HFFc6 (cell line): ENCODE measurements at regions not wholly inside any gene's neighbourhood (a gene's known extent, or its start where the extent isn't known, plus 50 kb on each side); places are given as distances from the start of the nearest gene placed in this dataset.

ENCODE experiments used
- DNase-seq: peaks from one replicate; pipeline ENCODE4 v3.0.0-alpha.2; 2018
- H3K27ac Mint-ChIP-seq: 2 replicates; pipeline ENCODE4 v1.8.0; 2020; ENCODE audit warnings: mild to moderate bottlenecking, mixed read lengths
- H3K27me3 Mint-ChIP-seq: 2 replicates; pipeline ENCODE4 v1.8.0; 2021; ENCODE audit warnings: mild to moderate bottlenecking, moderate library complexity, mixed read lengths; ENCODE audit not compliant: insufficient read depth
- H3K36me3 Mint-ChIP-seq: 2 replicates; pipeline ENCODE4 v1.8.0; 2021; ENCODE audit warnings: low read depth, mixed read lengths
- H3K4me1 Mint-ChIP-seq: 2 replicates; pipeline ENCODE4 v1.8.0; 2020; ENCODE audit warnings: low read depth, mixed read lengths
- H3K4me3 Mint-ChIP-seq: 2 replicates; pipeline ENCODE4 v1.8.0; 2020; ENCODE audit warnings: mild to moderate bottlenecking, moderate library complexity, mixed read lengths
- H3K9me3 Mint-ChIP-seq: 2 replicates; pipeline ENCODE4 v1.8.0; 2020; ENCODE audit warnings: mild to moderate bottlenecking, mixed read lengths
- TF ChIP-seq, protein P1 (sequence below): fragments of 200-600 bp; sonication (generic); IDR thresholded peaks from 2 replicates; pipeline ENCODE4 v1.5.0; 2021; ENCODE audit warnings: antibody characterized with exemption, mild to moderate bottlenecking

DNA sequence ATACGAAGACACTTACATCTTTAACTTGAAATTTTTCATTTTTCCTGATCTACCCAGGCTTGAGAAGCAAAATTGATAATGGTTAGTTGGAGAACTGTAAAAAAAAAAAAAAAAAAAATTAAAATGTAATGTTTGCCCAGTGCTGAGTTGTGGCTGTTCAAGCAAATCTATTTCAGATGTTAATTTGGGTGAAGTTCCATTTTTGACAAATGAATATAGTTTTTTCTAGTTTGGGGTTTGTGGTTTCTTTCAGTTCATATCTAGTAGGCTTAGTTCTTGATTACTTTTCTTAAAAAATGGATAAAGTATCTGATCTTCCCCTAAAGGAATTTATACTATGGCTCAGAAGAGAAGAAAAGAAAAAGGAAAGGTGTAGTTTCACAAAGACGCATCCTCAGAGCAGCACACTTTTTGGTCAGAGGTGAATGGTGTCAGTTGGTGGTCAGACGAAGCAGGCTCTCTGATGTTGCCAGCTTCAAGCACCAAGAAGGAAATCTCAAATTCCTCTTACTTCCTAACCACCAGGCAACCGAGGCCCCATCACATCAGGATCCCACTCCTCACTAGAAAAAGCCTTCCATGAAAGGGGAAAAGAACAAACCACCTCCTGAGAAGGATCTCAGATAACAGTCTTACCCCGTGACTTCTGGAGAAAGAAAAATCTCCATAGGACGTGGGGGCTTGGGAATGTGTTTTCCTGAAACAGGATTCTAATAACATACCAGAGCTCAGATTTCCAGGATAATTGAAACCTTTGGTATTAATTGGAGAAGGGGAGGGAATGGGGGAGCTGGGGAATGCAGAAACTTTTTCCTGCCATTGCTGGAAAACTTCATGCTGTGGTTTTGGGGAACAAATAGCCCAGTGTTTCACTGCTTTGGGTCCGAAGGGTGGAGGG, 396.2 kb downstream of the CD83 start:
- TF ChIP-seq, protein P1, sequence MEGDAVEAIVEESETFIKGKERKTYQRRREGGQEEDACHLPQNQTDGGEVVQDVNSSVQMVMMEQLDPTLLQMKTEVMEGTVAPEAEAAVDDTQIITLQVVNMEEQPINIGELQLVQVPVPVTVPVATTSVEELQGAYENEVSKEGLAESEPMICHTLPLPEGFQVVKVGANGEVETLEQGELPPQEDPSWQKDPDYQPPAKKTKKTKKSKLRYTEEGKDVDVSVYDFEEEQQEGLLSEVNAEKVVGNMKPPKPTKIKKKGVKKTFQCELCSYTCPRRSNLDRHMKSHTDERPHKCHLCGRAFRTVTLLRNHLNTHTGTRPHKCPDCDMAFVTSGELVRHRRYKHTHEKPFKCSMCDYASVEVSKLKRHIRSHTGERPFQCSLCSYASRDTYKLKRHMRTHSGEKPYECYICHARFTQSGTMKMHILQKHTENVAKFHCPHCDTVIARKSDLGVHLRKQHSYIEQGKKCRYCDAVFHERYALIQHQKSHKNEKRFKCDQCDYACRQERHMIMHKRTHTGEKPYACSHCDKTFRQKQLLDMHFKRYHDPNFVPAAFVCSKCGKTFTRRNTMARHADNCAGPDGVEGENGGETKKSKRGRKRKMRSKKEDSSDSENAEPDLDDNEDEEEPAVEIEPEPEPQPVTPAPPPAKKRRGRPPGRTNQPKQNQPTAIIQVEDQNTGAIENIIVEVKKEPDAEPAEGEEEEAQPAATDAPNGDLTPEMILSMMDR: no peak
- H3K9me3 Mint-ChIP-seq: 0 out of 2 replicates have a peak, but pooled peaks cover 3% of the 10 kb centered on the region
- no peaks in the 10 kb centered on the region for H3K4me1 Mint-ChIP-seq
- DNase-seq: no peak
- H3K27me3 Mint-ChIP-seq: peaks cover 9% of the 10 kb centered on the region
- no peak overlapping the region for H3K4me3 Mint-ChIP-seq
- H3K27ac Mint-ChIP-seq: no peak overlapping the region
- H3K36me3 Mint-ChIP-seq: no peaks in the 10 kb centered on the region

DNA sequence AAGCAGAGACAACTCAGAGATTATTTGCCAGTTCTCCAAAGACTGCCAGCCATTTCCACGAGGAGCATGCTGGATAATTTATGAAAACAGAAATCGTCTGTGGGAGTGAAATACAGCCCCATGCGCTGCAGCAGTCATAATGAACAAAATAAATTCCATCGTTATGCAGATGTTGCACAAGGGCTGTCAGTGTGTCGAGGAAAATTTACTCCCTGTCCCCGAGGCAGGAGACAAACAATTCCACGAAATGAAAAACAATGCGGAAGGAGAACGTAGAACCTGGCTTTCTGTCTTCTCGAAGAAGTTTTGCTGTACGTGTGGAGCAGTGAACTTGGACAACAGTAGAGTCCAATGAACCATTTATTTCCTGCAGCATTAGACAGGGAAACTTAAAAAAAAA, 399.4 kb downstream of the CD83 start:
- Mint-ChIP-seq H3K4me1 (no peaks in the 10 kb centered on the region), H3K27ac (no peak overlapping the region), H3K27me3 (peaks cover 10% of the 10 kb centered on the region), H3K9me3 (0 out of 2 replicates have a peak, but pooled peaks cover 3% of the 10 kb centered on the region), H3K4me3 (no peak overlapping the region), H3K36me3 (no peaks in the 10 kb centered on the region; the same call in 1 of the 2 replicates)
- TF ChIP-seq, protein P1: no peak
- no peak for DNase-seq

DNA sequence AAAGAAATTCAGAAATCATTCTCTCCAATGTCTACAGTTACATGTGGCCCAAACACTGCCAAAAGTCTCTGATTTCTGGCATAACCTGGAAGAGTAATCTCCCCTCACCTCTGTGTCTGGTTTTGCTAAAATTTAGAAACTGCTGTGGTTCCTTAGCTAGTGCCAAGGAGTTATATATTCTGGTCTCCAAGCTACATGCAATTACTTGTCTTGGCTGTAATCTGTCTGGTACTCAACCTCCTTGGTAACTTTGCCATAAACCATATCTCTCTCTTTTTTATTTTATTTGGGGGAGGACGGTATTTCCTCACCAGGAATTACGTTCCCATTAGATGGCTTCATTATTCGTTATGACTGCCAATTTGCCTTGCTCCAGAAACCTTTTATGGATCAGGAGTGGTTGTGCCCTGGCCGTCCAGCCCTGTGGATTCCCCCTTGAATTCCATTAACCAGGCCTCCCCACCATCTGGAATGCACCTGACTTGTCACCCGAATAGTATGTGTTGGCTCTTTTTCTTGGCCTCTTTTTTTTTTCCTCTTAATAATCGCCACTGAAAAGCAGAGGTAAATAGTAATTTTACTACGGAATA, 400.0 kb downstream of the CD83 start:
- Mint-ChIP-seq H3K4me3 (no peak overlapping the region), H3K9me3 (no peaks in the 10 kb centered on the region), H3K4me1 (no peaks in the 10 kb centered on the region), H3K36me3 (no peaks in the 10 kb centered on the region; the same call in 1 of the 2 replicates), H3K27ac (no peak overlapping the region), H3K27me3 (peaks cover 10% of the 10 kb centered on the region)
- TF ChIP-seq, protein P1: no peak
- no peak for DNase-seq

DNA sequence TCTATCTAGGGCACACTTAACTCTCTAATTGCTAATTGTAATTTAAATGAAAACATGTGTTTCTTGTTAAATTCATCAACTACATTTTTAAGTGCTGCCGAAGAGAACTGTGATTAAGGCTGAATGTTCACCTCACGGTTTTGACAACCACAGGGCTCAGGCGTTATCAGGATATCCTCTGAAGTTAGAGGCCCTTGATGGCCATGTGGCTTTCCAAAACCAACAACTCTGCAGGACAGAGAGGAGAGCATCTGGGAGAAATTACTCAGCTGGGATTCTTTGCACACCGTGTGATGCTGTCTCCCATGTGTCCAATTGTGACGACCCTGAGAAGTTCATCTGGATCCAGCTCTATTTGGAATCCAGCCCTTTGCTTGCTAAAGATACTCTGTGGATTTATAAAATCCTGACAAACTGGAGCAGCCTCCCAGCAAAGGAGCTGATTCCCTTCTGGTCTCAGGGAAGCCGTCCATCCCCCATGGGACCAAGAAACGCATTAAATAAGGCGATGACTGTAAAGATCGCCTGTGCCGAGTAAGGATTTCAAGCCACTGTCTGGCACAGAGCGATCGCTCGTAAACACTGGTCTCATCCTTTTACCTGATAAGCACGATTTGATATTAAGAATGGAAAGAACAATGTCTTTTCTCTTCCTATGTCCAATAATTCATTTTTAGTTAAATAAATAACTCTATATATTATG, 401.1 kb downstream of the CD83 start:
- Mint-ChIP-seq H3K4me1 (no peaks in the 10 kb centered on the region), H3K27ac (no peak overlapping the region), H3K27me3 (peaks cover 10% of the 10 kb centered on the region), H3K36me3 (no peaks in the 10 kb centered on the region; the same call in 1 of the 2 replicates), H3K9me3 (no peaks in the 10 kb centered on the region), H3K4me3 (no peak overlapping the region)
- TF ChIP-seq, protein P1: no peak
- no peak for DNase-seq

DNA sequence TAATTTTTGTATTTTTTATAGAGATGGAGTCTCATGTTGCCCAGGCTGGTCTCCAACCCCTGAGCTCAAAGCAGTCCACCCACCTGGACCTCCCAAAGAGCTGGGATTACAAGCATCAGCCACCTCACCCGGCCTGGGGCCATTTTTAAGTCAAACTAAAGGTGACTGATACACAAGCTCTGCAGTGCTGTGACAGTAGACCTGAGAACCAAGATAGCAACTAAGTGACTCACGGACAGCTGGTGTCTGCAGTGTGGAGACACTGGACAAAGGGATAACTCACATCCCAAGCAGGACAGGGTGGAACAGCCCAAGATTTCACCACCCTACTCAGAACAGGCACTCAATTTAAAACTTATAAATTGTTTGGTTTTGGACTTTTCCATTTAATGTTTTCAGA, 402.5 kb downstream of the CD83 start:
- H3K27ac Mint-ChIP-seq: no peak overlapping the region
- TF ChIP-seq, protein P1: no peak
- H3K27me3 Mint-ChIP-seq: peaks cover 10% of the 10 kb centered on the region
- peaks cover 6% of the 10 kb centered on the region for H3K4me1 Mint-ChIP-seq
- no peaks in the 10 kb centered on the region for H3K9me3 Mint-ChIP-seq
- no peak for DNase-seq
- no peak overlapping the region for H3K4me3 Mint-ChIP-seq
- no peaks in the 10 kb centered on the region; the same call in 1 of the 2 replicates for H3K36me3 Mint-ChIP-seq
